ENCODE measurements at regions not wholly inside any gene's neighbourhood (a gene's known extent, or its start where the extent isn't known, plus 50 kb on each side); places are given as distances from the start of the nearest gene placed in this dataset.
"Not testable (repeated sequence)": the region's sequence is repeated elsewhere in the genome, so short reads cannot be mapped to it uniquely, and the experiment has no call there.

- H3K27ac Mint-ChIP-seq (ENCODE audit: low read depth, unreplicated experiment); intact Hi-C loops (cut with micrococcal nuclease); CTCF ChIA-PET; DNase-seq (ENCODE audit: unreplicated experiment); POLR2A ChIA-PET; H3K4me3 Mint-ChIP-seq (ENCODE audit: unreplicated experiment); H3K36me3 Mint-ChIP-seq (ENCODE audit: insufficient read depth, unreplicated experiment); H3K27me3 Mint-ChIP-seq (ENCODE audit: insufficient read depth, unreplicated experiment); H3K4me1 Mint-ChIP-seq (ENCODE audit: insufficient read depth, unreplicated experiment); BruUV-seq (replicated peaks); H3K9me3 Mint-ChIP-seq (ENCODE audit: unreplicated experiment): not testable (repeated sequence)
These were observed 157.4 kb downstream of the BCL2L11 start for GRCh38 chr2:111278133-111278532.

- BruUV-seq (replicated peaks); H3K36me3 Mint-ChIP-seq (ENCODE audit: insufficient read depth, unreplicated experiment); POLR2A ChIA-PET; DNase-seq (ENCODE audit: unreplicated experiment); H3K4me1 Mint-ChIP-seq (ENCODE audit: insufficient read depth, unreplicated experiment); CTCF ChIA-PET; H3K4me3 Mint-ChIP-seq (ENCODE audit: unreplicated experiment); H3K9me3 Mint-ChIP-seq (ENCODE audit: unreplicated experiment); intact Hi-C loops (cut with micrococcal nuclease); H3K27ac Mint-ChIP-seq (ENCODE audit: low read depth, unreplicated experiment); H3K27me3 Mint-ChIP-seq (ENCODE audit: insufficient read depth, unreplicated experiment): not testable (repeated sequence)
These were observed 160.1 kb downstream of the BCL2L11 start for GRCh38 chr2:111280709-111281286.

- H3K4me3 Mint-ChIP-seq (ENCODE audit: unreplicated experiment); DNase-seq (ENCODE audit: unreplicated experiment); H3K9me3 Mint-ChIP-seq (ENCODE audit: unreplicated experiment); H3K27me3 Mint-ChIP-seq (ENCODE audit: insufficient read depth, unreplicated experiment); H3K36me3 Mint-ChIP-seq (ENCODE audit: insufficient read depth, unreplicated experiment); H3K4me1 Mint-ChIP-seq (ENCODE audit: insufficient read depth, unreplicated experiment); H3K27ac Mint-ChIP-seq (ENCODE audit: low read depth, unreplicated experiment); BruUV-seq (replicated peaks); intact Hi-C loops (cut with micrococcal nuclease); POLR2A ChIA-PET; CTCF ChIA-PET: not testable (repeated sequence)
These were observed 161.4 kb downstream of the BCL2L11 start for GRCh38 chr2:111282162-111282561.

- DNase-seq (ENCODE audit: unreplicated experiment); POLR2A ChIA-PET; H3K27ac Mint-ChIP-seq (ENCODE audit: low read depth, unreplicated experiment); BruUV-seq (replicated peaks); intact Hi-C loops (cut with micrococcal nuclease); H3K9me3 Mint-ChIP-seq (ENCODE audit: unreplicated experiment); H3K4me3 Mint-ChIP-seq (ENCODE audit: unreplicated experiment); H3K36me3 Mint-ChIP-seq (ENCODE audit: insufficient read depth, unreplicated experiment); CTCF ChIA-PET; H3K27me3 Mint-ChIP-seq (ENCODE audit: insufficient read depth, unreplicated experiment): not testable (repeated sequence)
- peaks cover 11% of the 10 kb centered on the region for H3K4me1 Mint-ChIP-seq (ENCODE audit: insufficient read depth, unreplicated experiment)
These were observed 167.2 kb downstream of the BCL2L11 start for GRCh38 chr2:111287646-111288568.

GRCh38 chr2:111290370-111290769, 169.7 kb downstream of the BCL2L11 start:
- intact Hi-C loops (cut with micrococcal nuclease); H3K27me3 Mint-ChIP-seq (ENCODE audit: insufficient read depth, unreplicated experiment); POLR2A ChIA-PET; CTCF ChIA-PET; BruUV-seq (replicated peaks); H3K36me3 Mint-ChIP-seq (ENCODE audit: insufficient read depth, unreplicated experiment); H3K27ac Mint-ChIP-seq (ENCODE audit: low read depth, unreplicated experiment); H3K9me3 Mint-ChIP-seq (ENCODE audit: unreplicated experiment); H3K4me3 Mint-ChIP-seq (ENCODE audit: unreplicated experiment): not testable (repeated sequence)
- peak; percentile 57 for DNase-seq (ENCODE audit: unreplicated experiment)
- peaks cover 11% of the 10 kb centered on the region for H3K4me1 Mint-ChIP-seq (ENCODE audit: insufficient read depth, unreplicated experiment)

- H3K9me3 Mint-ChIP-seq (ENCODE audit: unreplicated experiment); H3K36me3 Mint-ChIP-seq (ENCODE audit: insufficient read depth, unreplicated experiment); CTCF ChIA-PET; H3K27me3 Mint-ChIP-seq (ENCODE audit: insufficient read depth, unreplicated experiment); H3K27ac Mint-ChIP-seq (ENCODE audit: low read depth, unreplicated experiment); DNase-seq (ENCODE audit: unreplicated experiment); BruUV-seq (replicated peaks); intact Hi-C loops (cut with micrococcal nuclease); POLR2A ChIA-PET; H3K4me3 Mint-ChIP-seq (ENCODE audit: unreplicated experiment): not testable (repeated sequence)
- peaks cover 11% of the 10 kb centered on the region for H3K4me1 Mint-ChIP-seq (ENCODE audit: insufficient read depth, unreplicated experiment)
These were observed 170.9 kb downstream of the BCL2L11 start for GRCh38 chr2:111291566-111291965.

- H3K27me3 Mint-ChIP-seq (ENCODE audit: insufficient read depth, unreplicated experiment); intact Hi-C loops (cut with micrococcal nuclease); CTCF ChIA-PET; H3K9me3 Mint-ChIP-seq (ENCODE audit: unreplicated experiment); H3K27ac Mint-ChIP-seq (ENCODE audit: low read depth, unreplicated experiment); BruUV-seq (replicated peaks); DNase-seq (ENCODE audit: unreplicated experiment); H3K4me3 Mint-ChIP-seq (ENCODE audit: unreplicated experiment); H3K36me3 Mint-ChIP-seq (ENCODE audit: insufficient read depth, unreplicated experiment); POLR2A ChIA-PET: not testable (repeated sequence)
- peaks cover 11% of the 10 kb centered on the region for H3K4me1 Mint-ChIP-seq (ENCODE audit: insufficient read depth, unreplicated experiment)
These were observed 171.7 kb downstream of the BCL2L11 start for GRCh38 chr2:111292232-111292968.

- H3K36me3 Mint-ChIP-seq (ENCODE audit: insufficient read depth, unreplicated experiment); POLR2A ChIA-PET; DNase-seq (ENCODE audit: unreplicated experiment); H3K27ac Mint-ChIP-seq (ENCODE audit: low read depth, unreplicated experiment); H3K4me3 Mint-ChIP-seq (ENCODE audit: unreplicated experiment); BruUV-seq (replicated peaks); intact Hi-C loops (cut with micrococcal nuclease); H3K27me3 Mint-ChIP-seq (ENCODE audit: insufficient read depth, unreplicated experiment); CTCF ChIA-PET; H3K9me3 Mint-ChIP-seq (ENCODE audit: unreplicated experiment): not testable (repeated sequence)
- peaks cover 11% of the 10 kb centered on the region for H3K4me1 Mint-ChIP-seq (ENCODE audit: insufficient read depth, unreplicated experiment)
These were observed 174.0 kb downstream of the BCL2L11 start for GRCh38 chr2:111294699-111295098.

GRCh38 chr2:111296122-111296804, 175.5 kb downstream of the BCL2L11 start:
- H3K9me3 Mint-ChIP-seq (ENCODE audit: unreplicated experiment); H3K27me3 Mint-ChIP-seq (ENCODE audit: insufficient read depth, unreplicated experiment); CTCF ChIA-PET; DNase-seq (ENCODE audit: unreplicated experiment); H3K27ac Mint-ChIP-seq (ENCODE audit: low read depth, unreplicated experiment); H3K4me1 Mint-ChIP-seq (ENCODE audit: insufficient read depth, unreplicated experiment); intact Hi-C loops (cut with micrococcal nuclease); BruUV-seq (replicated peaks); H3K36me3 Mint-ChIP-seq (ENCODE audit: insufficient read depth, unreplicated experiment); POLR2A ChIA-PET; H3K4me3 Mint-ChIP-seq (ENCODE audit: unreplicated experiment): not testable (repeated sequence)

Data from MCF 10A (cell line).